DND-41 (cell line): ENCODE measurements at regions not wholly inside any gene's neighbourhood (a gene's known extent, or its start where the extent isn't known, plus 50 kb on each side); places are given as distances from the start of the nearest gene placed in this dataset.

Experiments
- EZH2 ChIP-seq: IDR thresholded peaks from 3 replicates; pipeline ENCODE4 v1.6.1; 2012; ENCODE audit warnings: borderline replicate concordance, low read depth, mild to moderate bottlenecking, moderate library complexity, low read length, inconsistent platforms; ENCODE audit not compliant: severe bottlenecking
- TF ChIP-seq, protein P1 (sequence below): IDR thresholded peaks from 2 replicates; pipeline ENCODE4 v1.5.1; 2012; ENCODE audit warnings: borderline replicate concordance, low read length, moderate library complexity, mild to moderate bottlenecking; ENCODE audit not compliant: poor library complexity, severe bottlenecking; ENCODE audit errors: extremely low read depth

DNA sequence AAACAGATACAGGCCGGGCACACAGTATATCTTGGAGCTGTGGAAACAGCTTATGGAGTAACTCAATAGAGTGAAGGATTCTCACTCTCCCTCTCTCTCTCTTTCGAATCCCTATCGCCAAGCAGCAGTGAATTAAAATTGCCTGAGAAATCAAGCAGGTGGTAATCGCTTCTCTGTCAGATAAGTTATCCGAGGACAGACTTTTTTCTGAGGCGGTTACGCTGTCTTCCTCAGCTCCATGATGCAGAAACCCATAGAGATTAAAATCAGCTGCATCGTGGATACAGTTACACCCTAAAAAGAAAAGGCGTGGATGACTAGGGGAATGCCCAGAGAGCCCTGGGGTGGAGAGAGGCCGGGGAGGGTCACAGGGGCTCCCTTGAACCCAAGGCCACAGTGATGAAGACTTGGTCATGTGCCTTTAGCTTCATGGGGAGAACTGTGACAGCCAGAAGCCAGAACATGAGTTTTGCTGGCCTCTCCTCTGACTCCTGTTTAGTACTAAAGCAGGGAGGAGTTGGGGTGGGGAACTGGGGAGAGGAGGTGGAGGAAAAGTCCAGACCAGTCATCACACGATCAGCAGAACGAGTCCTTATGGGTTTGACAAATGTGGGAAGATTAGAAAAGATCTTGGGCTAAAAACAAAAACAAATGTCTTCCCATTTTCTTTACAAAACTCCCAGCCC, 138.8 kb upstream of the JARID2 start:
- TF ChIP-seq, protein P1, sequence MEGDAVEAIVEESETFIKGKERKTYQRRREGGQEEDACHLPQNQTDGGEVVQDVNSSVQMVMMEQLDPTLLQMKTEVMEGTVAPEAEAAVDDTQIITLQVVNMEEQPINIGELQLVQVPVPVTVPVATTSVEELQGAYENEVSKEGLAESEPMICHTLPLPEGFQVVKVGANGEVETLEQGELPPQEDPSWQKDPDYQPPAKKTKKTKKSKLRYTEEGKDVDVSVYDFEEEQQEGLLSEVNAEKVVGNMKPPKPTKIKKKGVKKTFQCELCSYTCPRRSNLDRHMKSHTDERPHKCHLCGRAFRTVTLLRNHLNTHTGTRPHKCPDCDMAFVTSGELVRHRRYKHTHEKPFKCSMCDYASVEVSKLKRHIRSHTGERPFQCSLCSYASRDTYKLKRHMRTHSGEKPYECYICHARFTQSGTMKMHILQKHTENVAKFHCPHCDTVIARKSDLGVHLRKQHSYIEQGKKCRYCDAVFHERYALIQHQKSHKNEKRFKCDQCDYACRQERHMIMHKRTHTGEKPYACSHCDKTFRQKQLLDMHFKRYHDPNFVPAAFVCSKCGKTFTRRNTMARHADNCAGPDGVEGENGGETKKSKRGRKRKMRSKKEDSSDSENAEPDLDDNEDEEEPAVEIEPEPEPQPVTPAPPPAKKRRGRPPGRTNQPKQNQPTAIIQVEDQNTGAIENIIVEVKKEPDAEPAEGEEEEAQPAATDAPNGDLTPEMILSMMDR = no peak
- no peak for TF ChIP-seq EZH2
